GM18508 (cell line): ENCODE measurements at regions not wholly inside any gene's neighbourhood (a gene's known extent, or its start where the extent isn't known, plus 50 kb on each side); places are given as distances from the start of the nearest gene placed in this dataset.
"Not testable (repeated sequence)": the region's sequence is repeated elsewhere in the genome, so short reads cannot be mapped to it uniquely, and the experiment has no call there.

Source experiments
- ATAC-seq: cut with Tn5 transposase; IDR thresholded peaks from one replicate; pipeline ENCODE4 v1.9.1; 2021; ENCODE audit warnings: moderate number of reproducible peaks; ENCODE audit not compliant: insufficient read depth, unreplicated experiment

- no peak for ATAC-seq
These were observed 243.4 kb upstream of the RBBP8 start for GRCh38 chr18:22689712-22690111.

GRCh38 chr18:22690556-22690955 is 242.6 kb upstream of the RBBP8 start:
- ATAC-seq, result no peak

- no peak for ATAC-seq
These were observed 241.0 kb upstream of the RBBP8 start for GRCh38 chr18:22691946-22692710.

- ATAC-seq, result no peak
These were observed 238.2 kb upstream of the RBBP8 start for GRCh38 chr18:22694954-22695353.

GRCh38 chr18:22695674-22696073 is 237.5 kb upstream of the RBBP8 start:
- ATAC-seq, result no peak

GRCh38 chr18:22697561-22697960 is 235.6 kb upstream of the RBBP8 start:
- ATAC-seq, result no peak

GRCh38 chr18:22698711-22699110 is 234.4 kb upstream of the RBBP8 start:
- ATAC-seq, result no peak

- no peak for ATAC-seq
These were observed 233.5 kb upstream of the RBBP8 start for GRCh38 chr18:22699629-22700028.

- no peak for ATAC-seq
These were observed 232.2 kb upstream of the RBBP8 start for GRCh38 chr18:22700920-22701319.

GRCh38 chr18:22701326-22701725 is 231.8 kb upstream of the RBBP8 start:
- ATAC-seq, result no peak

GRCh38 chr18:22701795-22702194 is 231.3 kb upstream of the RBBP8 start:
- ATAC-seq, result no peak

- ATAC-seq, result no peak
These were observed 230.3 kb upstream of the RBBP8 start for GRCh38 chr18:22702806-22703205.

GRCh38 chr18:22703883-22704585 is 229.1 kb upstream of the RBBP8 start:
- peak; percentile 63 for ATAC-seq

- no peak for ATAC-seq
These were observed 228.6 kb upstream of the RBBP8 start for GRCh38 chr18:22704586-22704918.

- no peak for ATAC-seq
These were observed 227.8 kb upstream of the RBBP8 start for GRCh38 chr18:22705328-22705727.

GRCh38 chr18:22706025-22706424 is 227.1 kb upstream of the RBBP8 start:
- not testable (repeated sequence) for ATAC-seq

GRCh38 chr18:22709288-22710060 is 223.7 kb upstream of the RBBP8 start:
- no peak for ATAC-seq

- no peak for ATAC-seq
These were observed 222.4 kb upstream of the RBBP8 start for GRCh38 chr18:22710673-22711191.

GRCh38 chr18:22711192-22711685 is 221.9 kb upstream of the RBBP8 start:
- no peak for ATAC-seq

- ATAC-seq, result no peak
These were observed 219.6 kb upstream of the RBBP8 start for GRCh38 chr18:22713511-22713910.

- ATAC-seq, result not testable (repeated sequence)
These were observed 215.6 kb upstream of the RBBP8 start for GRCh38 chr18:22717536-22717935.
